HG02938 (cell line): ENCODE measurements at regions not wholly inside any gene's neighbourhood (a gene's known extent, or its start where the extent isn't known, plus 50 kb on each side); places are given as distances from the start of the nearest gene placed in this dataset.

Source experiments
- ATAC-seq: cut with Tn5 transposase; IDR thresholded peaks from one replicate; pipeline ENCODE4 v1.9.1; 2021; ENCODE audit warnings: mild to moderate bottlenecking, moderate library complexity; ENCODE audit not compliant: unreplicated experiment

DNA sequence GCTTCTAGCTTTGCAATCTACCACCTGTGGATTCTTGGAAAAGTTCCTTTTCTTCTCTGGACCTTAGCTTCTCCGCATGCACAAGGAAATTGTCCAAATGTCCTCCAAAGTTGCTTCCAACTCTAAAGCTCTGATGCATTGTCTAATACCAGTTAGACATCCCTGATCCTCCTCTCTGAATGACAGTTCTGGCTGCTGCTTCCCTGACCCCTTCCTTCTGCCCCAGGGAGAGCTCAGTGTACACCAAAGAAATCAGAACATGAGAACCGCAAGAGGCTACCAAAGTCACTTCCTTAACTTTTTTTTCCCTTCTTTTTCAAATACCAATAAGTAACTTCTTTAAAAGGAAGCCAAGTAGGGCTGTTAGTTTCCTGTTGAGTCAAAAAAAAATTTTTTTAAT is 79.7 kb upstream of the CES5A start:
- ATAC-seq = no peak

- ATAC-seq = no peak
These were observed 74.3 kb upstream of the CES5A start for GRCh38 chr16:55949518-55949917.

DNA sequence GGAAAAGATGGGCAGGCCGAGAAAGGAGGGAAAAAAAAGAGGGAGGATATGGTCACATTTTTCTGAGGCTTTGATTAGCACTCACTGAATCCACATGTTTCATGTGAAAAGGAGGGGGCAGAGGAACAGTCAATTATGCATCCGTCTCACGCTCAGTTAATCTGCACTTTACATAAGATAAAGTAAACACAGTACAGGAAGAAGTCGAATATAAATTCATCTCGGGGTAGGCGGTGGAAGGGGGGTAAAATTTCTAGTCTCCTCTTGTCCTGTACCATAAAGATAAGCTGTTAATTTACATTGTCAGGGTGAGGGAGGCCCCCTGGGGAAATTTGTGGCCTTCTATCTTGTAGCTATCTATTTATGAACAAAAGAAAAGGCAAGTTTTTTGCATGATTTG is 73.1 kb upstream of the CES5A start:
- ATAC-seq = no peak

- ATAC-seq = no peak
These were observed 72.2 kb upstream of the CES5A start for GRCh38 chr16:55947366-55947765.

GRCh38 chr16:55944377-55944802 is 69.2 kb upstream of the CES5A start:
- ATAC-seq = no peak

DNA sequence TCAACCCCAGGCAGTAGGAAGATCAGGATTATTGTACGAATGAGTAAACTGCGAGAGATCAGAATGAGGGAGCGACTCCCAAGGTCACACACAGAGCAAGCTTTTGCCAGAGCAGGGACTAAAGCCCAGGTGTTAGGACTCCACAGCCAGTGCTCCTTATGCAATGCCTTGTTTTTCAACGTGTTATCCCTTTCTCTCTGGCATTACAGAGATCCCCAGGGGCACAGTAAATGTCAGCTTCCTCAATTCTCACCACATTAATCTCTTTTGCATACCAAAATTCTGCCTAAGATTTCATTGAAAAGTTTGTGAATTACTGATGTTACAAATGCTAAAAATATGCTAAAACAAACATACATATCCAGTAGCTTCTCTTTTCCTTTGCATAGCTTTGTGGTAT is 68.1 kb upstream of the CES5A start:
- no peak for ATAC-seq

- no peak for ATAC-seq
These were observed 67.6 kb upstream of the CES5A start for GRCh38 chr16:55942821-55943220.

DNA sequence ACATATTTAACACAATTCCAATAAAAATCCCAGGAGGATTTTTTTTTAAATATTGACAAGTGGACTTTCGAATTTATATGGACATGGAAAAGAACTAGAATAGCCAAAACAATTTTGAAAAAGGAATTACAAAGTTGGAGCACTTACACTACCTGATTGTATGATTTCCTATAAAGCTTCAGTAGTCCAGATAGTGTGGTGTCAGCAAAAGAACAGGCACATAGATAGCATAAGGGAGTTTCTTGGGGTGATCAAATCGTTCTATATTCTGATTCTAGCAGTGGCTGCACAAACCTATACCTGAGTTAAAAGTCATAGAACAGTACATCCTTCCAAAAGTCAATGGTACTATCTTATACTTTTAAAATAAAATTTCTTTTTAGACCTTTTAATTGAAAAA is 66.4 kb upstream of the CES5A start:
- no peak for ATAC-seq

DNA sequence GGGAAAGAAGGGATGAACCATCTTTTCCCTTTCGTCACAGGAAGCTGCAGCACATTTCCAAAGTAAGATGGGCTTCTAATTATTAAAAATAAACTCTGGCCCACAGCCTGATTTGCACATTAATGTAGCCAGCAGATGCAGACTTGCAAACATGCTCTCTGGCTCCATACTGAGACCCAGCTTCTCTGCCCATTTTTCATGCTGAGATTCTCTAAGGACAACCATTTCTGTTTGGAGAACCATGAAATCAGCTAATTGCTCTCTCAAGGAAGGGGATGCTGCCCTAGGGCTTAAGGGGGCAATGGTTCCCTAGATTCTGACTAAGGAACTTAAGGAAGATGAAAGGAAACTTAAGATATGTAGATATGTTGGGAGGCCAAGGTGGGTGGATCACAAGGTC is 63.0 kb upstream of the CES5A start:
- ATAC-seq = no peak

DNA sequence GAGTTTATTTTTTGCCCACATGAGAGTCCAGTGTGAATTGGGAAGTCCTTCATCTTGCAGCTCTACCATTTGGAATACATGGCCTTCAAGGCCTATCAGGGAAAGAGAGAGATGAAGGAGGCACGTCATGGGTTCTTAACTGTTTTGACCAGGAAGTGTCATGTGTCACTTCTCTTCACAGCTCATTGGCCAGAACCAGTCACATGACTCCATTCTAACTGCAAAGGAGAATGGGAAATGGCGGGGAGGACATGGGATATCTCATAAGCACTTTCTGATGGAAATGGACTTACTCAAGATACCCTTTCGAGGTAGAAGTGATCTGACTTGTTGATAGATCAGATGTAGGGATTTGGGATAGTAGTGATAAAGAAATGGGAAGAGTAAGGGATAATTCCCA is 57.9 kb upstream of the CES5A start:
- ATAC-seq = no peak

DNA sequence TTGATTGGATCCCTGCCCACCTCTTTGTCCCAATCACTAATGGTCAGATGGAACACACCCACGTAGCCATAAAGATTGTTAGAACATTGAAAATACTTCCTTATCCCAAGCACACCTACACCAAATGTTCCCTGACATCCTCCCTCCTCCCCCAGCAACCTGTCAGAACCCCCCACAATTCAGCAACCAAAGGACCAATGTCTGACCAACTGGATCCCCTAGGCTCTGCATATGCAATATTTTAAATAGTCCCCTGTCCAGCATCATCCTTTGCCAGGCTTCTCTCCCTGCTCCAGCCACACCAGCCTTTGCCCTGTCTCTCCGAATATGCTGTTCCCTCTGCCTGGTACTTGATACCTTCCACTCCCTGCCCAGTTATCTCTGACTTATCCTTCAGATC is 54.9 kb upstream of the CES5A start:
- no peak for ATAC-seq

DNA sequence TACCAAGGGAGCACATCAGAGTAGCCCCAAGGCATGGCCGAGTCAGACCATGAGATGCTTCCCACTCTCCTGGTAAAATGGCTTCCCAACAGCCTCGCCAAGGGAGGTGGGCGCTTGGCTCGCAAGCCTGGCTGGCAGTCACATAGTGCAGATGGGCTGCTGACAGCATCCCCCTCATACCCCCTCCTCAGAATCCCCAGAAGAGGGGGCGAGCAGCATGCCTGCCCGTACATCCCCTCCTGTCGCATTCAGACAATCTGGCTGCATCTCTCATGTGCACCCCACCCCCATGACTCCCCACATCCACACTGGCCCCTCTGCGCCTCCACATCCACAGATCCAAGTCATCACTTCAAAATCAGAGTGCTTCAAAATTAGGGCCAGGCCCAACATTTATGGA is 54.0 kb upstream of the CES5A start:
- no peak for ATAC-seq

GRCh38 chr16:55925242-55925641 is 50.1 kb upstream of the CES5A start:
- ATAC-seq = no peak
